Esophagus squamous epithelium (tissue), 4 donors: ENCODE measurements at regions not wholly inside any gene's neighbourhood (a gene's known extent, or its start where the extent isn't known, plus 50 kb on each side); places are given as distances from the start of the nearest gene placed in this dataset.

Source experiments
- POLR2A ChIP-seq, 4 donors: fragments of 450-650 bp; IDR thresholded peaks; one replicate each; pipeline ENCODE4 v1.6.1; 2017; ENCODE audit warnings: antibody characterized with exemption in 4 of 4, mild to moderate bottlenecking in 4 of 4, moderate library complexity in 3 of 4
- TF ChIP-seq, protein P1 (sequence below), 6 experiments: fragments of 450-650 bp in 4 of 6; fragments of 200-600 bp in 2 of 6; sonication (generic) in 2 of 6; IDR thresholded peaks; one replicate each; pipeline ENCODE4 v1.5.1; 2016 to 2019; ENCODE audit warnings: antibody characterized with exemption in 6 of 6, mild to moderate bottlenecking in 4 of 6, moderate library complexity in 4 of 6

GRCh38 chr4:112817933-112818593, 181.1 kb downstream of the LARP7 start:
- TF ChIP-seq POLR2A (IDR thresholded peaks at IDR 0.05): no peak
- TF ChIP-seq, protein P1, sequence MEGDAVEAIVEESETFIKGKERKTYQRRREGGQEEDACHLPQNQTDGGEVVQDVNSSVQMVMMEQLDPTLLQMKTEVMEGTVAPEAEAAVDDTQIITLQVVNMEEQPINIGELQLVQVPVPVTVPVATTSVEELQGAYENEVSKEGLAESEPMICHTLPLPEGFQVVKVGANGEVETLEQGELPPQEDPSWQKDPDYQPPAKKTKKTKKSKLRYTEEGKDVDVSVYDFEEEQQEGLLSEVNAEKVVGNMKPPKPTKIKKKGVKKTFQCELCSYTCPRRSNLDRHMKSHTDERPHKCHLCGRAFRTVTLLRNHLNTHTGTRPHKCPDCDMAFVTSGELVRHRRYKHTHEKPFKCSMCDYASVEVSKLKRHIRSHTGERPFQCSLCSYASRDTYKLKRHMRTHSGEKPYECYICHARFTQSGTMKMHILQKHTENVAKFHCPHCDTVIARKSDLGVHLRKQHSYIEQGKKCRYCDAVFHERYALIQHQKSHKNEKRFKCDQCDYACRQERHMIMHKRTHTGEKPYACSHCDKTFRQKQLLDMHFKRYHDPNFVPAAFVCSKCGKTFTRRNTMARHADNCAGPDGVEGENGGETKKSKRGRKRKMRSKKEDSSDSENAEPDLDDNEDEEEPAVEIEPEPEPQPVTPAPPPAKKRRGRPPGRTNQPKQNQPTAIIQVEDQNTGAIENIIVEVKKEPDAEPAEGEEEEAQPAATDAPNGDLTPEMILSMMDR (IDR thresholded peaks at IDR 0.05): no peak
